HFFc6 (cell line): ENCODE measurements at regions not wholly inside any gene's neighbourhood (a gene's known extent, or its start where the extent isn't known, plus 50 kb on each side); places are given as distances from the start of the nearest gene placed in this dataset.
A peak's percentile ranks its signal among the peaks of the same experiment; 100 is the strongest.
"Not testable (repeated sequence)": the region's sequence is repeated elsewhere in the genome, so short reads cannot be mapped to it uniquely, and the experiment has no call there.

ENCODE experiments used
- DNase-seq: peaks from one replicate; pipeline ENCODE4 v3.0.0-alpha.2; 2018
- H3K27ac Mint-ChIP-seq: 2 replicates; pipeline ENCODE4 v1.8.0; 2020; ENCODE audit warnings: mild to moderate bottlenecking, mixed read lengths
- H3K27me3 Mint-ChIP-seq: 2 replicates; pipeline ENCODE4 v1.8.0; 2021; ENCODE audit warnings: mild to moderate bottlenecking, moderate library complexity, mixed read lengths; ENCODE audit not compliant: insufficient read depth
- H3K36me3 Mint-ChIP-seq: 2 replicates; pipeline ENCODE4 v1.8.0; 2021; ENCODE audit warnings: low read depth, mixed read lengths
- H3K4me1 Mint-ChIP-seq: 2 replicates; pipeline ENCODE4 v1.8.0; 2020; ENCODE audit warnings: low read depth, mixed read lengths
- H3K4me3 Mint-ChIP-seq: 2 replicates; pipeline ENCODE4 v1.8.0; 2020; ENCODE audit warnings: mild to moderate bottlenecking, moderate library complexity, mixed read lengths
- H3K9me3 Mint-ChIP-seq: 2 replicates; pipeline ENCODE4 v1.8.0; 2020; ENCODE audit warnings: mild to moderate bottlenecking, mixed read lengths
- CTCF ChIP-seq: fragments of 200-600 bp; sonication (generic); IDR thresholded peaks from 2 replicates; pipeline ENCODE4 v1.5.0; 2021; ENCODE audit warnings: antibody characterized with exemption, mild to moderate bottlenecking

- no peak for TF ChIP-seq CTCF
- Mint-ChIP-seq H3K4me1 (no peaks in the 10 kb centered on the region), H3K9me3 (no peaks in the 10 kb centered on the region), H3K27ac (no peak overlapping the region), H3K4me3 (no peak overlapping the region), H3K27me3 (peaks cover 3% of the 10 kb centered on the region; the same call in 1 of the 2 replicates), H3K36me3 (no peaks in the 10 kb centered on the region)
- no peak for DNase-seq
Measured at GRCh38 chr5:89542736-89543135, 659.8 kb upstream of the MEF2C start.

- Mint-ChIP-seq H3K4me3 (no peak overlapping the region), H3K9me3 (no peaks in the 10 kb centered on the region), H3K4me1 (peaks cover 19% of the 10 kb centered on the region), H3K36me3 (no peaks in the 10 kb centered on the region), H3K27me3 (no peaks in the 10 kb centered on the region), H3K27ac (no peak overlapping the region)
- no peak for DNase-seq
- no peak for TF ChIP-seq CTCF
Measured at GRCh38 chr5:89537800-89538199, 654.8 kb upstream of the MEF2C start.

GRCh38 chr5:89536020-89536419 lies 653.0 kb upstream of the MEF2C start:
- Mint-ChIP-seq H3K4me1 (peaks cover 19% of the 10 kb centered on the region), H3K27me3 (no peaks in the 10 kb centered on the region), H3K27ac (no peak overlapping the region), H3K36me3 (no peaks in the 10 kb centered on the region), H3K4me3 (no peak overlapping the region), H3K9me3 (no peaks in the 10 kb centered on the region)
- no peak for DNase-seq
- no peak for TF ChIP-seq CTCF

GRCh38 chr5:89535411-89535810 lies 652.4 kb upstream of the MEF2C start:
- Mint-ChIP-seq H3K27me3 (no peaks in the 10 kb centered on the region), H3K27ac (peak overlapping the region; percentile 20; the same call in 1 of the 2 replicates), H3K36me3 (no peaks in the 10 kb centered on the region), H3K4me3 (no peak overlapping the region), H3K9me3 (no peaks in the 10 kb centered on the region), H3K4me1 (peaks cover 19% of the 10 kb centered on the region)
- DNase-seq: no peak
- no peak for TF ChIP-seq CTCF

- no peak overlapping the region for H3K4me3 Mint-ChIP-seq
- no peak for TF ChIP-seq CTCF
- H3K36me3 Mint-ChIP-seq: no peaks in the 10 kb centered on the region
- H3K27me3 Mint-ChIP-seq: no peaks in the 10 kb centered on the region
- H3K9me3 Mint-ChIP-seq: no peaks in the 10 kb centered on the region
- H3K4me1 Mint-ChIP-seq: peaks cover 19% of the 10 kb centered on the region
- no peak overlapping the region for H3K27ac Mint-ChIP-seq
- DNase-seq: no peak
Measured at GRCh38 chr5:89534331-89534730, 651.3 kb upstream of the MEF2C start.

GRCh38 chr5:89524785-89525184 lies 641.8 kb upstream of the MEF2C start:
- no peak for DNase-seq
- no peaks in the 10 kb centered on the region for H3K27me3 Mint-ChIP-seq
- H3K27ac Mint-ChIP-seq: no peak overlapping the region
- TF ChIP-seq CTCF: no peak
- H3K4me1 Mint-ChIP-seq: no peaks in the 10 kb centered on the region
- no peak overlapping the region for H3K4me3 Mint-ChIP-seq
- H3K36me3 Mint-ChIP-seq: no peaks in the 10 kb centered on the region
- peaks cover 10% of the 10 kb centered on the region for H3K9me3 Mint-ChIP-seq

- H3K27me3 Mint-ChIP-seq, H3K4me1 Mint-ChIP-seq, H3K36me3 Mint-ChIP-seq, H3K4me3 Mint-ChIP-seq, DNase-seq, H3K27ac Mint-ChIP-seq: not testable (repeated sequence)
- H3K9me3 Mint-ChIP-seq: peaks cover 10% of the 10 kb centered on the region
Measured at GRCh38 chr5:89523867-89524266, 640.9 kb upstream of the MEF2C start.
